GM06990 (cell line): ENCODE measurements at regions not wholly inside any gene's neighbourhood (a gene's known extent, or its start where the extent isn't known, plus 50 kb on each side); places are given as distances from the start of the nearest gene placed in this dataset.

Experiments
- DNase-seq: peaks from one replicate; pipeline ENCODE4 v3.0.0-alpha.2; 2011; ENCODE audit not compliant: insufficient read length; ENCODE audit errors: extremely low read depth
- H3K27me3 ChIP-seq: replicated peaks from 2 replicates; pipeline ENCODE4 v1.6.0; 2011; ENCODE audit warnings: low read length; ENCODE audit not compliant: control insufficient read depth, insufficient read depth
- H3K36me3 ChIP-seq: 2 replicates; pipeline ENCODE4 v1.5.1; 2011; ENCODE audit warnings: low read length; ENCODE audit not compliant: control insufficient read depth, insufficient read depth
- H3K4me3 ChIP-seq: replicated peaks from 2 replicates; pipeline ENCODE4 v1.5.1; 2011; ENCODE audit warnings: low read depth, mild to moderate bottlenecking, control low read depth, low read length
- TF ChIP-seq, protein P1 (sequence below): IDR thresholded peaks from 2 replicates; pipeline ENCODE4 v1.5.1; 2011; ENCODE audit warnings: low read length, control low read depth, mild to moderate bottlenecking, inconsistent platforms; ENCODE audit not compliant: insufficient read depth, poor library complexity, severe bottlenecking

DNA sequence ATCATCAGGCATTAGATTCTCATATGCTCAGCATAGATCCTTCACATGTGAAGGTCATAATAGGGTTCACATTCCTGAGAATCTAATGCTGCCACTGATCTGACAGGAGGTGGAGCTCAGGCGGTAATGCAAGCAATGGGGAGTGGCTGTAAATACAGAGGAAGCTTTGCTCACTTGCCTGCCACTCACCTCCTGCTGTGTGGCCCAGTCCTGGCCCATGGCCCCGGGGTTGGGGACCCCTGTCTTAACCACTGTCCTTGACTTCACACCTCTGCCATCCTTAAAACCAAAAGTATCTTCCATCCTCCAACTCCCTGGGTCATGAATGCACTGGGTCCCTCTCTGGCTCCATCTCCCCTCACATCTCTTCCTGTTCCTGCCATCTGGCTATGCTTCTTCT, 129.1 kb downstream of the HMX1 start:
- DNase-seq: no peak
- Histone ChIP-seq H3K4me3 (no peak overlapping the region), H3K36me3 (no peaks in the 10 kb centered on the region), H3K27me3 (no peaks in the 10 kb centered on the region)
- TF ChIP-seq, protein P1, sequence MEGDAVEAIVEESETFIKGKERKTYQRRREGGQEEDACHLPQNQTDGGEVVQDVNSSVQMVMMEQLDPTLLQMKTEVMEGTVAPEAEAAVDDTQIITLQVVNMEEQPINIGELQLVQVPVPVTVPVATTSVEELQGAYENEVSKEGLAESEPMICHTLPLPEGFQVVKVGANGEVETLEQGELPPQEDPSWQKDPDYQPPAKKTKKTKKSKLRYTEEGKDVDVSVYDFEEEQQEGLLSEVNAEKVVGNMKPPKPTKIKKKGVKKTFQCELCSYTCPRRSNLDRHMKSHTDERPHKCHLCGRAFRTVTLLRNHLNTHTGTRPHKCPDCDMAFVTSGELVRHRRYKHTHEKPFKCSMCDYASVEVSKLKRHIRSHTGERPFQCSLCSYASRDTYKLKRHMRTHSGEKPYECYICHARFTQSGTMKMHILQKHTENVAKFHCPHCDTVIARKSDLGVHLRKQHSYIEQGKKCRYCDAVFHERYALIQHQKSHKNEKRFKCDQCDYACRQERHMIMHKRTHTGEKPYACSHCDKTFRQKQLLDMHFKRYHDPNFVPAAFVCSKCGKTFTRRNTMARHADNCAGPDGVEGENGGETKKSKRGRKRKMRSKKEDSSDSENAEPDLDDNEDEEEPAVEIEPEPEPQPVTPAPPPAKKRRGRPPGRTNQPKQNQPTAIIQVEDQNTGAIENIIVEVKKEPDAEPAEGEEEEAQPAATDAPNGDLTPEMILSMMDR: no peak

DNA sequence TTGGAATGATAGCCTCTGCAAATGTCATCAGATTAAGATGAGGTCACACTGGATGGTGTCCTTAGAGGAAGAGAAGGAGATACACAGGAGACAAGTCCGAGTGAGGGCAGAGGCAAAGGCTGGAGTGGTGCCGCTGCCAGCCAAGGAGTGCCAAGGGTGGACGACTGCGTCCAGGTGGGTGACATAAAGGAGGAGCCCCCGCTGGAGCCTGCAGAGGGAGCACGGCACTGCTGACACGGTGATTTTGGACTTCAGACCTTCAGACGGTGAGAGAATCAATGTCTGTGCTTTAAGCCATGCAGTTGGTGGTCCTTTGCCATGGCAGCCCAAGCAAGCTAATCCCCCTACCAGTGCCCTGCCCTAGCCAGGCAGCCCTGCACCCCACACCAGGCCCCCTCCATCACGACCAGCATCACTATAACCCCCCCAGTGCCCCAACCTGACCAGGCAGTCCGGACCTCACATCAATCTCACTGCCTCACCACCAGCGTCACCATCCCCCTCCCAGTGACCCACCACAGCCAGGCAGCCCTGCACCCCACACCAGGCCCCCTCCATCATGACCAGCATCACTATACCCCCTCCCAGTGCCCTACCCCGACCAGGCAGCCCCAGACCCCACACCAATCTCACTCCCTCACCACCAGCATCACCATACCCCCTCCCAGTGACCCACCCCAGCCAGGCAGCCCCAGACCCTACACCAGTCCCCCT, 130.0 kb downstream of the HMX1 start:
- H3K27me3 ChIP-seq: no peaks in the 10 kb centered on the region

DNA sequence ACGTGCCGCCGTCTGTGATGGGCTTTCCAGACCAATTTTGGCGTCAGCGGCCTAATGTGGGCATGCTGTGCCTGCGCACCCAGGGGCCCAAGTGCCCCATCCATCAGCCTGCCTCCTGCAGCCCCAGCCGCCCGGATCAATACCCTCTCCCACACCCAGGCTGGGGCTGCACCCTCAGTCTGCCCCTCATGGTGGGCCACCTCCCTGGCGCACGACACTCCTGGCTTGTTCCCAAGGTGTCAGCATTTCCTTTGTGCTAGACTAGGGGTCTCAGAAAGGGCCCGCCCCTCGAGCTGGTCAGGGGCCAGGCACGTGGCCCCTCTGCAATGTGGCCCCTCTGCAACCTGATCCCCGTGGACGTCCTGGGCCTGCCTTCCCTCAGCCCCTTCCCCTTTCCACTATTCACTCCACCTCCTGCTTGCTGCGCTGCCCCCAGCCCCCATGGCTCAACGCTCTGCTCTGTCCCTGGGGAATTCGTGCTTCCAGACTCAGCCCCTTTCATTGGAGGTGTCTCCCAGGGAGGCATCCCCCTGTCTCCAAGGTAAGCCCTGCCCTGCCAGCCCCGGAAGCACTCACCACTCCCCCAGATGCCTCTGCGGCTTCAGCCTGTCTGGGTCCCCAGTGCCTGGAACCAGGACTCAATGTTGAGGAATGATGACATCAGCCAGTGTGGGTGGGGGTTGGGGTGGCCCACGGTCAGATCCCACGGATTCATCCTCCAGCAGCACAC, 130.8 kb downstream of the HMX1 start:
- Histone ChIP-seq H3K4me3 (no peak overlapping the region), H3K36me3 (no peaks in the 10 kb centered on the region), H3K27me3 (no peaks in the 10 kb centered on the region)
- TF ChIP-seq, protein P1: no peak
- DNase-seq: no peak

More for the DNA sequence above, 130.0 kb downstream of the HMX1 start:
- Histone ChIP-seq H3K36me3 (no peaks in the 10 kb centered on the region), H3K4me3 (no peak overlapping the region)
- TF ChIP-seq, protein P1: no peak
- DNase-seq: no peak

DNA sequence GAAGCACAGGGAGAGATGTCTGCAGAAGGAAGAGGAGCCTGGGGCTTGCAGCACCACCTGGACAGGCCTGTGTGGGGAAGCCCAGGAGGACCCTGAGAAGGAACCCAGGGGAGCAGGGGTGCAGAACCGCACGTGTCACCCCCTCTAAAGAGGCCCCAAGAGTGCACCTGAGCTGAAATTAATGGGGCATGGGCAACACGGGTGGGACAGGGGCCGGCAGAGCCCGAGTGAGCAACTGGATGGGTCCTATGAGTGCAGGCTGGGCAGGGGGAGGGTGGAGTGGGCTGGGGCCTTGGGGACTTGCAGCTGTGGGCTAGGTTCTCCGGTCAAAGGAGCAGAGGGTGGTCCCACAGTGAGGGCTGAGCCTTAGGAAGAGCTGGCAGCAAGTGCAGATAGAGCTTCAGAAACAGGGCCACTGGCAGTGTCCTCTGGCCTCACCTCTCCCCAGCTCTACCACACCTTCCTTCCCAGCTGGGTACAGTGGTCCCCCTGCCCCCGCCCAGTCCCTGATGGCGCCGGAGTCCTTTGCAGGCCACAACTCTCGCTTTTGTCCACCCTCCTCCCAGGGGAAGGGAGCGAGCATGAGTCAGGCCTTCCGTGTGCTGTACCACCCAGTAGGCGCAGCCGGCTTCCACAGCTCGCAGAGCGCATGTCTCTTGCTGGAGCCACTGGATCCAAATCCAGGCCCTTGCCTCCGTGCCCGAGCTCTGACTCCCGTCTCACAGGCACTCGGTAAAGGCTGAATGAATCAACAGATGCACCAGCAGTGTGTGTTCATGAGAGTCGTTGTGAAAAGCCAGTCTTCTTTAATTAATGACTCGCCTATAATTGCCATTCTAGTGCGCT, 131.6 kb downstream of the HMX1 start:
- TF ChIP-seq, protein P1: no peak
- Histone ChIP-seq H3K27me3 (no peaks in the 10 kb centered on the region), H3K36me3 (no peaks in the 10 kb centered on the region), H3K4me3 (no peak overlapping the region)
- DNase-seq: no peak

DNA sequence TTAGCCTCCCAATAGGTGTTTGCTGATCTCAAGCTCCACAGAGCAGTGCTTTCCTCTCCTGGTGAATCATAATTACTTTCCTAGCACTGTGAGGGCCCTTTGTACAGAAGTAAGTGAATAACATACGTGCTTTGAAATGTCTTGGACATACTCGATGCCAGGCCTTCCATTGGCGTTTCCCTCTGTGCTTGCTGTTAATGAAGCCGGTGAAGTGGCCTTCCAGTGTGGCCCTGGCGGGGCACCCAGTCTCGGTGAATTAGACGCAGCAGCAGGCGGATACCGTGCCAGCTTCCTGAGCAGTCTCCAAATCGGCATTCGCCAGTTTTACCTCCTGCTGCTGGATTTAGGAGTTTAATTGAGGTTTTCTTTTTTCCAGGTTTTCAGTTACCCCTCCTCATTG, 132.3 kb downstream of the HMX1 start:
- no peaks in the 10 kb centered on the region for H3K36me3 ChIP-seq
- H3K4me3 ChIP-seq: no peak overlapping the region
- H3K27me3 ChIP-seq: no peaks in the 10 kb centered on the region
- TF ChIP-seq, protein P1: no peak
- DNase-seq: no peak
